ENCODE measurements at regions not wholly inside any gene's neighbourhood (a gene's known extent, or its start where the extent isn't known, plus 50 kb on each side); places are given as distances from the start of the nearest gene placed in this dataset.

DNA sequence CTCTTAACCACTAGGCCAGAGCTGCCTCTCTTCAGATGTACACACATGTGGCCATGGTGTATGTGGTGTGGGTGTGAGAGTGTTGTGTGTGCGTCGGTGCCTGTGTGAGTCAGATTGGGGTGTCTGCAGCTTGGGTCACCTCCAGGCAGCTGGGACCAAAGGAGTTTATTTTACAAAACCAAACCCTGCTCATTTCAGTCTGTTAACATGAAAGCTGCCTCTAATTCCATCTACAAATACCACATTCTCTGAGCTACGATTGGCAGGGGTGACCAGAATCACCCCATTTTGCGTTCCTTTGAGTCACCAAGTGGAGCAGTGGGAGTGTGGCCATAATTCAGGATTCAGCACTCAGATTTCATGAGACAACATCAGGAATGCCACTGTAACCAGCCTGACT is 105.3 kb downstream of the IRX5 start:
- intact Hi-C loops (cut with DNase I), result no loop called here
- DNase-seq (no peak), ATAC-seq (no peak)
- Histone ChIP-seq H3K4me3 (ENCODE audit: low read length) (no peak overlapping the region), H3K4me1 (ENCODE audit: control insufficient read depth, insufficient read depth, low read length) (no peaks in the 10 kb centered on the region), H3K27ac (ENCODE audit: low read length) (no peak overlapping the region), H3K9me3 (ENCODE audit: control insufficient read depth, low read length) (no peaks in the 10 kb centered on the region), H3K27me3 (ENCODE audit: control insufficient read depth, insufficient read depth) (no peaks in the 10 kb centered on the region)
- 82% methylated on average over 4 of the region's 4 CpGs for WGBS

DNA sequence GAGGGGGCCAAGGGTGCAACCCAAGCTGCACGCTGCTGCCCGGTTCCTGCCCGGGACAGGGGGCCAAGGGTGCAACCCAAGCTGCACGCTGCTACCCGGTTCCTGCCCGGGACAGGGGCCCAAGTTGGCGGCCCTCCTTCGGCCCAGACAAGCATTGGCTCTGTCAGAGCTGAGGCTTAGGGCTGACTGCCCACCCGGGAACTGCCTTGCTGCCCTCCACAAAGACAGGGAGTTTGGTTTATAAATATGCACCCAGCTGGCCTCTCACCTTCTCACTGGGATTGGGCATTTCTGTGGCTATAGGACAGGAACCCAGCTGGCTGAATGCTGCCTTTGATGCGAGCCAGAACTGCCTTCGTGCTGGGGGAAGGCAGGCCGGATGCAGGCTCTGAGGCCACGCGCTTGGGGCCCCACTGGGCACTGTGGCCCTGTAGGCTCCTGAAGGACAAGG is 105.7 kb downstream of the IRX5 start:
- ATAC-seq (no peak), DNase-seq (no peak)
- WGBS, result 84% methylated on average over 14 of the region's 14 CpGs
- Histone ChIP-seq H3K4me3 (ENCODE audit: low read length) (no peak overlapping the region), H3K27ac (ENCODE audit: low read length) (no peak overlapping the region), H3K27me3 (ENCODE audit: control insufficient read depth, insufficient read depth) (no peaks in the 10 kb centered on the region), H3K4me1 (ENCODE audit: control insufficient read depth, insufficient read depth, low read length) (no peaks in the 10 kb centered on the region), H3K9me3 (ENCODE audit: control insufficient read depth, low read length) (no peaks in the 10 kb centered on the region)
- intact Hi-C loops (cut with DNase I), result no loop called here

DNA sequence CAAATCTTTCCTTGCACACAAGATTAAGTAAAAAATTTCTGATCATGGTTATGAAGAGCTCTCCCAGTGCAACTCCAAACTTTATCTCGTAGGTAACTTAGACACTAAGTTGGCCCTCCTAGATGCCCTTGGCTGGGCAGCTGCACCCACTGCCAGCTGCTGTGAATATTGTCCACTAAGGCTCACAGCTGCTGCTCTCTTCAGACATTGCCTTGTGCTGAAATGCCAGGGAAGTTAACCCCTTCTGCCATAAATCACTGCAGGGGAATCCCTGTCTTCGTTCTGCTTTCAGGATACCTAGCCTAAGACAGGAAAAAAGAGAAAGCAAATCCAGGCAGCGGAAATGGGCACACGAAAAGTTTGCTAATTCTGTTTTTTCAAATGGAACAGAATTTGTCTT is 106.4 kb downstream of the IRX5 start:
- DNase-seq, result no peak
- no peak overlapping the region for H3K27ac ChIP-seq (ENCODE audit: low read length)
- intact Hi-C loops (cut with DNase I), result no loop called here

DNA sequence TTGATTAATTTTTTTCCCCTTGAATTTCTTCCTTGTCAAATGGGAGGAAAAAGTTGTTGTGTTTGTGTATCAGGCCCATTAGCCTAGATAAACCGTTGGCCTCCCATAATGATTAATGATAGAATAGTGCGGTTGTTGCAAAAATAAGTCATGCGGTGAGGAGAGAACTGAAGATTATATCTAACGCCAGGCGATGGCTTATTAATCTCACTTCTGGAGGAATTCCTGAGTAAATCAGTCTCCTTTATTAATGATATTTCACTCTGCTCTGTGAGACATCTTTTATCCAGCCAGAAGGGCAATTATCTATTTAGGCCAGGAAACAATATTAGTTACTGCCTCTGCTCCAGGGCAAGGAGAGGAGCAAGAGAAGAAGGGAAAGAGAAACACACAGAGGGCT is 107.3 kb downstream of the IRX5 start:
- Histone ChIP-seq H3K27me3 (ENCODE audit: control insufficient read depth, insufficient read depth) (no peaks in the 10 kb centered on the region), H3K9me3 (ENCODE audit: control insufficient read depth, low read length) (no peaks in the 10 kb centered on the region), H3K4me1 (ENCODE audit: control insufficient read depth, insufficient read depth, low read length) (no peaks in the 10 kb centered on the region), H3K4me3 (ENCODE audit: low read length) (no peak overlapping the region), H3K27ac (ENCODE audit: low read length) (no peak overlapping the region)
- DNase-seq (no peak), ATAC-seq (no peak)
- WGBS, result 51% methylated on average over 5 of the region's 5 CpGs
- intact Hi-C loops (cut with DNase I), result no loop called here

More for the DNA sequence above, 106.4 kb downstream of the IRX5 start:
- no peak for ATAC-seq
- WGBS, result 78% methylated on average over 4 of the region's 4 CpGs
- Histone ChIP-seq H3K9me3 (ENCODE audit: control insufficient read depth, low read length) (no peaks in the 10 kb centered on the region), H3K27me3 (ENCODE audit: control insufficient read depth, insufficient read depth) (no peaks in the 10 kb centered on the region), H3K4me3 (ENCODE audit: low read length) (no peak overlapping the region), H3K4me1 (ENCODE audit: control insufficient read depth, insufficient read depth, low read length) (no peaks in the 10 kb centered on the region)

DNA sequence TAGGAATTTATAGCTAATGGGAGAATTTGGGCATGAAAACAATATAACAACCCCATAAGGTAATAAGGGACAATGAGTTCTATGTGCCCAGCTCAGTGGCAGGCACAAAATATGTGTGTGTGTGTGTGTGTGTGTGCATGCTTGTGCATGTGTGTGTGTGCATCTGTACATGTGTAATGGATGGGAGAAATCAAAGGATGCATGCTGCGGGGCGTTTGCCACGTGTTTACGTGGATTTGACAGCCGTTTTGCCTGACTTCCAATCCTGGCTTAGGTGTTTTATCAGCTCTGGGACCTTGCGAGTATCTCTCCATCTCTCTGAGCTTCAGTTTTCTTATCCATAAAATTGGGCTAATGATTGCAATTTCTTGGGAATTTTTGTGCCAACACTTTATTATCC is 108.4 kb downstream of the IRX5 start:
- DNase-seq (no peak), ATAC-seq (no peak)
- Histone ChIP-seq H3K4me3 (ENCODE audit: low read length) (no peak overlapping the region), H3K27me3 (ENCODE audit: control insufficient read depth, insufficient read depth) (no peaks in the 10 kb centered on the region), H3K4me1 (ENCODE audit: control insufficient read depth, insufficient read depth, low read length) (no peaks in the 10 kb centered on the region), H3K9me3 (ENCODE audit: control insufficient read depth, low read length) (no peaks in the 10 kb centered on the region), H3K27ac (ENCODE audit: low read length) (no peak overlapping the region)
- intact Hi-C loops (cut with DNase I), result no loop called here
- WGBS, result 86% methylated on average over 6 of the region's 6 CpGs

DNA sequence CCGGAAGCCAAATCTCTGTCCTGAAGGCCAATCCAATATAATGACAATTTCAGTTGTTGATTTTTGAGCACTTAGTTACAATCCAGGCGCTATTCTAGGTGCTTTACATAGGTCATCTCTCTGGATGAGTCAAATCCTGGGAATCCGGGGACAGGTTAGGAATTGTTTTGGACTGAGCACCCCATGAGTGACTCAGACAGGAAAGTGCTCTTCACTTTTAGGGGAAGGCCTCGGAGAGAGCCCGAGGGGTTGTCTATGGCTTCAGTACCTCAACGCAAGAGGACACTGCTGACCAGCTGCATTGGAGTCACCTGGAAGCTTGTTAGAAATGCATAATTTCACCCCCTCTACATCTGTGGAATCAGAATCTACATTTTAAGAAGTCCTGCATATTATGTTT is 108.8 kb downstream of the IRX5 start:
- no peaks in the 10 kb centered on the region for H3K4me1 ChIP-seq (ENCODE audit: control insufficient read depth, insufficient read depth, low read length)
- no peaks in the 10 kb centered on the region for H3K27me3 ChIP-seq (ENCODE audit: control insufficient read depth, insufficient read depth)
- DNase-seq, result no peak
- no peak for ATAC-seq
- no peak overlapping the region for H3K4me3 ChIP-seq (ENCODE audit: low read length)
- no peaks in the 10 kb centered on the region for H3K9me3 ChIP-seq (ENCODE audit: control insufficient read depth, low read length)
- H3K27ac ChIP-seq (ENCODE audit: low read length), result no peak overlapping the region
- intact Hi-C loops (cut with DNase I), result no loop called here
- 93% methylated on average over 6 of the region's 6 CpGs for WGBS

DNA sequence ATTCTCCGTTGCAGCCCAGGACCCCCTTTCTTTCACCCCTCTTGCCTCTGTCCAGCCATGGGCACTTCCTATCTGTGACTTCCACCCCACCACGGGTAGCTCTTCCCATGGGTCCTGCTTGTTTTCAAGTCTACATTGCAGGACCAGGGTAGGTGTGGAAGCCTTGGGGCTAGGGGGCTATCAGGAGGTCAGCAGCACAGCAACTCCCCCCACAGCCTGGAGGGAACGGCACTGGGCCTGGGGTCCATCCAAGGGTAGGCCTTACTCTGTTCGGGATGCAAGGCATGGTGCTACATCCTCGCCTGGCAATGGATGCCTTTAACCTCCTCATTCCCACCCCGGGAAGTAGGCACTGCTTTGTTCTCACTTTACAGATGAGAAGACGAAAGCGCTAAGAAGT is 109.3 kb downstream of the IRX5 start:
- Histone ChIP-seq H3K4me1 (ENCODE audit: control insufficient read depth, insufficient read depth, low read length) (no peaks in the 10 kb centered on the region), H3K9me3 (ENCODE audit: control insufficient read depth, low read length) (no peaks in the 10 kb centered on the region), H3K27me3 (ENCODE audit: control insufficient read depth, insufficient read depth) (no peaks in the 10 kb centered on the region), H3K4me3 (ENCODE audit: low read length) (no peak overlapping the region), H3K27ac (ENCODE audit: low read length) (no peak overlapping the region)
- 77% methylated on average over 8 of the region's 8 CpGs for WGBS
- intact Hi-C loops (cut with DNase I), result no loop called here
- DNase-seq, result no peak
- ATAC-seq, result no peak

DNA sequence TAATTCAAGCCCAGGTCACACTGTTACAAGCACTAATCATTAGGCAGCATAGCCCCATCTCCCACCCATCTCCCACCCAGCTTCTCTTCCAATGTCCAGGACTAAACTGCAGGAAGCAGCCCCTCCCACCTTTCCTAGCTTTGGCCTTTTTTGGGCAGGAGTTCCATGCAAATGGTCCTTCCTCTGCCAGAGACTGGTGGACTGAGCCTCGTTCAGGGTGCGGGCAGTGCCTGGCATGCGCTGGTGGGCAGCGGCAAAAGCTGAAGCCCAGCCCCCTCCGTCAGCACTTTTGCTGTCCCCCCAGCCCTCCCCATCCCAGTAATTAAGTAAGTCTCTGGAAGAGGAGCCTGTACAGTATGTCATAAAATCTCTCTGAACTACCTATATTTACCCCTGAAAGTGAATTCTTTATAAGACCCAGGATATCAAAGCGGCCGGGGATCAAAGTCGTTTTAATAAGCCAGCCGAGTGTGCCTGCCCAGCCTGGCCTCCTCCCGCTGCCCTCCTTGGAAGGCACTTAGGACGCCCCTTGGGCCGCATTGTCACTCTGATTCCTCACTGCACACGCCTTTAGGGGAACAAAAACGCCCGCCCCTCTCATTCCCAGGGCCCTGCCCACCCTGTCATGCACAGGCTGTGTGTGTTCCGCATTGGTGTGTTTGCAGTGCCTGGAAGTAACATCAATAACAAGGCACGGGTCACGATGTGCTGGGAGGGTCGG is 109.9 kb downstream of the IRX5 start:
- H3K4me1 ChIP-seq (ENCODE audit: control insufficient read depth, insufficient read depth, low read length), result no peaks in the 10 kb centered on the region
- H3K27me3 ChIP-seq (ENCODE audit: control insufficient read depth, insufficient read depth), result no peaks in the 10 kb centered on the region
- 87% methylated on average over 19 of the region's 19 CpGs for WGBS
- H3K9me3 ChIP-seq (ENCODE audit: control insufficient read depth, low read length), result no peaks in the 10 kb centered on the region
- DNase-seq (no peak), ATAC-seq (no peak)
- no peak overlapping the region for H3K27ac ChIP-seq (ENCODE audit: low read length)
- H3K4me3 ChIP-seq (ENCODE audit: low read length), result no peak overlapping the region
- intact Hi-C loops (cut with DNase I), result no loop called here

DNA sequence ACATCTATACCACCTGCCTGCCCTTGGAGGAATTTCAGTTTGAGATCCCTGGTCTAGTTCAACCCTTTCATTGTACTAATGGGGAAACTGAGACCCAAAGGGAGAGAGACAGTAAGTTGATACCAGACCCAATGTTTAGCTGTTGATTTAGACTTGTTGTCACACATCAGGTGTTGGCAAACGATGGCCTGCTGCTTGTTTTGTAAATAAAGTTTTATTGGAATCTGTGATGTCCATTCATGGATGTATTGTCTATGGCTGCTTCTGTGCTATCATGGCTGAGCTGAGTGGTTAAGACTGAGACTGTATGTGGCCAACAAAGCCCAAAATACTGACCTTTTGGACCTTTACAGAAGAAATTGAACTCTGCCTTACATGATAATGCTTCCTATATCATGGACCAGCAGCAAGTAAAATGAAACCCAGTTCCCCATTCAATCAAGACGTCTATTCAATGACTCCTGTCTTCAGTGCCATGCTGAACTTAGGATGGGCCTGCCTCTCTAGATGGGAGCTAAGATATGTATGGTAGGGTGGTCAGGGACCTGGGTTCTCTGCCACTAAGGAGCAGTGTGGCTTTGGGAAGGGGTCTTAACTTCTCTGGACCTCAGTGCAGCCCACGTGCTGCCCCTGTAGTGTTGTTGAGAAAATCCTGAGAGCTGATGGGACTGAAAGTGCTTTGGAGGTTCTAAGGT is 111.0 kb downstream of the IRX5 start:
- ATAC-seq (no peak), DNase-seq (no peak)
- WGBS, result 76% methylated on average over 3 of the region's 3 CpGs
- Histone ChIP-seq H3K4me3 (ENCODE audit: low read length) (no peak overlapping the region), H3K27ac (ENCODE audit: low read length) (no peak overlapping the region), H3K4me1 (ENCODE audit: control insufficient read depth, insufficient read depth, low read length) (no peaks in the 10 kb centered on the region), H3K9me3 (ENCODE audit: control insufficient read depth, low read length) (no peaks in the 10 kb centered on the region), H3K27me3 (ENCODE audit: control insufficient read depth, insufficient read depth) (no peaks in the 10 kb centered on the region)
- intact Hi-C loops (cut with DNase I), result no loop called here

DNA sequence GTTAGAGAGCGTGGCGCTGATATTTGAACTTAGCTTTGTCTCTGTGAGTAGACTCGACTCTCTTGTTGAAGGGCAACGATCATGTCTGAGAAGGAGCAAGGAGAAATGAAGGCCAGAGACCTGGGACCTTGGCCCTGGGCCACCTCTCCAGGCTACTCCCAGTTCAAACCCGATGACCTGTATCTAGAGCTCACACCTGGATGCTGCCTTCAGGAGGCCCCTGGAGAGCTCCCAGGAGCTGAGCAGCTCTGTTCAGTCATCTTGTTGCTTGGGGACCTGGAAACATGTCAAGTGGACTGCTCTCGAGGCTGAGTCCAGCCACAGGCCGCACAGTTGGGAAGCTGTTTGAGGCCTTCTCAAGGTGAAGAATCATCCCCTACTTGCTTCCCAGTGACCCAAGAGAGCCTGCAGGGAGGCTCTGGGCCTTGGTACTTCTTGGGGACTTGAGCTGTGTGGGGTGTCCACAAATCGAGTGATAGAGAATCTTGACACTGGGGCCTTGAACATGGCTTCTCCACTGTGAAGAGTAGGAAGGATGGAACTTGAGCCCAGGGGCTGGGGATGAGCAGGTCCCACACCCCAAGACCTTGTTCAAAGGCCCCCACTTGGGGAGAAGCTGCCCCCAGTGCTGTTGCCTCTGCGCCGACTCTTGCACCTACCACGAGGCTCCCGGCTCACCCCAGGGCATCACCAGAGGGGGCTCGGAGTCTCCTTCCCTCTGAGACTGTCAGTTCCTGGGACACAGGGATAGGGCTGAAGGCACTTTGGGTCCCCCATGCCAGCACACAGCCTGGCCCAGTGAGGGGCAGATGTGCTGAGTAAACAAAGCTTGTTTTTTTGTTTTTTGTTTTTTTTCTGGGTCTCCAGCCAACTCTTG is 112.1 kb downstream of the IRX5 start:
- Histone ChIP-seq H3K4me1 (ENCODE audit: control insufficient read depth, insufficient read depth, low read length) (no peaks in the 10 kb centered on the region), H3K4me3 (ENCODE audit: low read length) (no peak overlapping the region), H3K9me3 (ENCODE audit: control insufficient read depth, low read length) (no peaks in the 10 kb centered on the region), H3K27me3 (ENCODE audit: control insufficient read depth, insufficient read depth) (no peaks in the 10 kb centered on the region), H3K27ac (ENCODE audit: low read length) (no peak overlapping the region)
- WGBS, result 95% methylated on average over 13 of the region's 13 CpGs
- DNase-seq (no peak), ATAC-seq (no peak)
- intact Hi-C loops (cut with DNase I), result no loop called here

DNA sequence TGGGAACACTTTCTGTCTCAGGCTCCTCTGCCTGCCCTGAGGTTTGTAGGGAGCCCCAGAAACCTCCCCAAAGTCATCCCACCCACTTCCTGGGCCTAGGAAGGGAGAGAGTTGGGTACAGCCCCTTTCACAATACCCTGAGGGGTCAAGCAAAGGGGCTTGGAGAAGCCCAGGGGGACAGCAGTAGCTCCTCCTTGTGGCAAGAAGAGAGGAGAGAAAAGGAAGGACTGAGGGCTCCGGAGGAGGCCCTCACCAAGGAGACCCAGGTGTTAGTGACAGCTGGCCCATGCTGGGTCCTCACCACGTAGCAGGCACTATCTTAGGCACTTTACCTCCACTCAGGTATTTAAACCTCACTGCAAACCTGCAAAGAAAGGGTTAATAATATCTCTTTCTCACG is 112.8 kb downstream of the IRX5 start:
- ATAC-seq (no peak), DNase-seq (no peak)
- Histone ChIP-seq H3K9me3 (ENCODE audit: control insufficient read depth, low read length) (no peaks in the 10 kb centered on the region), H3K4me3 (ENCODE audit: low read length) (no peak overlapping the region), H3K27ac (ENCODE audit: low read length) (no peak overlapping the region), H3K4me1 (ENCODE audit: control insufficient read depth, insufficient read depth, low read length) (no peaks in the 10 kb centered on the region), H3K27me3 (ENCODE audit: control insufficient read depth, insufficient read depth) (no peaks in the 10 kb centered on the region)
- intact Hi-C loops (cut with DNase I), result no loop called here
- 46% methylated on average over 3 of the region's 3 CpGs for WGBS
